ENCODE measurements at regions not wholly inside any gene's neighbourhood (a gene's known extent, or its start where the extent isn't known, plus 50 kb on each side); places are given as distances from the start of the nearest gene placed in this dataset.

- no peaks in the 10 kb centered on the region for H3K4me1 ChIP-seq
- no peaks in the 10 kb centered on the region for H3K27me3 ChIP-seq
- WGBS, 2 donors (ENCODE audit: low coverage in 1 of 2), result 63 to 77% methylated on average over 8 to 9 of the region's 9 CpGs
- TF ChIP-seq CTCF (IDR thresholded peaks at IDR 0.05), result no peak
- no peak for TF ChIP-seq POLR2AphosphoS5 (IDR thresholded peaks at IDR 0.05)
- no peak for TF ChIP-seq POLR2A (IDR thresholded peaks at IDR 0.05)
- TF ChIP-seq EP300 (IDR thresholded peaks at IDR 0.05), result no peak
- H3K4me3 ChIP-seq, result no peak overlapping the region
- no peak overlapping the region for H3K27ac ChIP-seq
- H3K36me3 ChIP-seq, result no peaks in the 10 kb centered on the region
- H3K9me3 ChIP-seq, result no peaks in the 10 kb centered on the region
- ATAC-seq, result no peak
Measured at GRCh38 chr15:87758794-87759418, 497.6 kb downstream of the NTRK3 start.

- Histone ChIP-seq H3K27me3 (no peaks in the 10 kb centered on the region), H3K4me1 (peaks cover 0 to 10% (median 6%) of the 10 kb centered on the region in 3 donors), H3K9me3 (no peaks in the 10 kb centered on the region), H3K36me3 (no peaks in the 10 kb centered on the region), H3K27ac (no peak overlapping the region), H3K4me3 (no peak overlapping the region)
- ATAC-seq, result no peak
- TF ChIP-seq POLR2A (IDR thresholded peaks at IDR 0.05) (no peak), POLR2AphosphoS5 (IDR thresholded peaks at IDR 0.05) (no peak), EP300 (IDR thresholded peaks at IDR 0.05) (no peak), CTCF (IDR thresholded peaks at IDR 0.05) (no peak)
- 93 to 100% methylated on average over 3 to 5 of the region's 7 CpGs for WGBS, 2 donors (ENCODE audit: low coverage in 1 of 2)
Measured at GRCh38 chr15:87757084-87757483, 499.5 kb downstream of the NTRK3 start.

DNA sequence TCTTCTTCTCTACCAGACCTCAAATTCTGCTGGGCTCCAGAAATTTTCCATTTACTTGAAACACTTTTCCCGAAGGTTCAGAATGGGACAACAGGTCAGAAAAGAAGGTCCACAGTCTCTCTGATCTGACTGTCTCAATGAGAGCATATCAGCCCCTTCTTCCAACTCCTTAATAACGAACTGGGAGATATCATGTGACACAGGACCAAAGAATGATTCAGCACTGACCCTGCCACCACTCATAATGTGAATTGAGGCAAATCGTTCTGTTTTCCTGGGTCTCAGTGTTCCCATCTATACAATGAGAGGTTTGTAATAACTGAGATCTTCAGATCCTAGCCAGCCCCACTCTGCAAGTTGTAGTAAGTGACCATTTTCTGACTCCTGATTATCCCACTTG, 500.5 kb downstream of the NTRK3 start:
- Histone ChIP-seq H3K27me3 (no peaks in the 10 kb centered on the region), H3K36me3 (no peaks in the 10 kb centered on the region), H3K9me3 (no peaks in the 10 kb centered on the region), H3K27ac (no peak overlapping the region), H3K4me1 (peaks cover 0 to 18% (median 7%) of the 10 kb centered on the region in 3 donors), H3K4me3 (no peak overlapping the region)
- WGBS, 2 donors (ENCODE audit: low coverage in 1 of 2), result 69 to 81% methylated on average over 2 to 3 of the region's 3 CpGs
- ATAC-seq, result no peak
- TF ChIP-seq POLR2AphosphoS5 (IDR thresholded peaks at IDR 0.05), result no peak
- no peak for TF ChIP-seq EP300 (IDR thresholded peaks at IDR 0.05)
- TF ChIP-seq POLR2A (IDR thresholded peaks at IDR 0.05), result no peak
- no peak for TF ChIP-seq CTCF (IDR thresholded peaks at IDR 0.05)

- Histone ChIP-seq H3K4me1 (peaks cover 0 to 18% (median 7%) of the 10 kb centered on the region in 3 donors), H3K9me3 (no peaks in the 10 kb centered on the region), H3K4me3 (no peak overlapping the region), H3K36me3 (no peaks in the 10 kb centered on the region), H3K27ac (no peak overlapping the region), H3K27me3 (no peaks in the 10 kb centered on the region)
- 83% methylated on average over 4 of the region's 4 CpGs; no CpG with 5 or more reads in 1 of the 2 donors for WGBS, 2 donors (ENCODE audit: low coverage in 1 of 2)
- no peak for ATAC-seq
- TF ChIP-seq POLR2AphosphoS5 (IDR thresholded peaks at IDR 0.05) (no peak), CTCF (IDR thresholded peaks at IDR 0.05) (no peak)
Measured at GRCh38 chr15:87755226-87755625, 501.3 kb downstream of the NTRK3 start.

GRCh38 chr15:87753539-87753938, 503.0 kb downstream of the NTRK3 start:
- H3K27me3 ChIP-seq, result no peaks in the 10 kb centered on the region
- ATAC-seq, result no peak
- TF ChIP-seq EP300 (IDR thresholded peaks at IDR 0.05), result no peak
- no peak for TF ChIP-seq POLR2A (IDR thresholded peaks at IDR 0.05)
- TF ChIP-seq CTCF (IDR thresholded peaks at IDR 0.05), result no peak
- no peak for TF ChIP-seq POLR2AphosphoS5 (IDR thresholded peaks at IDR 0.05)
- H3K4me3 ChIP-seq, result no peak overlapping the region
- 40 to 83% methylated on average over 1 to 6 of the region's 11 CpGs for WGBS, 2 donors (ENCODE audit: low coverage in 1 of 2)
- no peaks in the 10 kb centered on the region for H3K9me3 ChIP-seq
- no peak overlapping the region for H3K27ac ChIP-seq
- H3K36me3 ChIP-seq, result no peaks in the 10 kb centered on the region
- peaks cover 0 to 18% (median 7%) of the 10 kb centered on the region in 3 donors for H3K4me1 ChIP-seq
